RWPE1 (cell line): ENCODE measurements at regions not wholly inside any gene's neighbourhood (a gene's known extent, or its start where the extent isn't known, plus 50 kb on each side); places are given as distances from the start of the nearest gene placed in this dataset.

Experiments used
- CTCF ChIA-PET: fragments of 350-600 bp; sonication (Branson Sonifier 250); formaldehyde crosslinking; extraction: SDS; loops from one replicate; lab custom pipeline; 2021; lab: Yijun Ruan, JAX
- POLR2A ChIA-PET: fragments of 400-600 bp; formaldehyde crosslinking; extraction: SDS; loops from one replicate; lab custom pipeline; 2020; ENCODE audit warnings: antibody characterized with exemption; ENCODE audit not compliant: low non-redundant PET; lab: Yijun Ruan, JAX
- DNase-seq: peaks from one replicate; pipeline ENCODE4 v3.0.0; 2012; ENCODE audit warnings: low spot score
- H3K27ac ChIP-seq: fragments of 450-650 bp; 2 replicates; pipeline ENCODE4 v1.5.1; 2017
- CTCF ChIP-seq: fragments of 450-650 bp; conservative IDR thresholded peaks from 2 replicates; pipeline ENCODE4 v1.5.1; 2017; ENCODE audit warnings: low read depth, mild to moderate bottlenecking

DNA sequence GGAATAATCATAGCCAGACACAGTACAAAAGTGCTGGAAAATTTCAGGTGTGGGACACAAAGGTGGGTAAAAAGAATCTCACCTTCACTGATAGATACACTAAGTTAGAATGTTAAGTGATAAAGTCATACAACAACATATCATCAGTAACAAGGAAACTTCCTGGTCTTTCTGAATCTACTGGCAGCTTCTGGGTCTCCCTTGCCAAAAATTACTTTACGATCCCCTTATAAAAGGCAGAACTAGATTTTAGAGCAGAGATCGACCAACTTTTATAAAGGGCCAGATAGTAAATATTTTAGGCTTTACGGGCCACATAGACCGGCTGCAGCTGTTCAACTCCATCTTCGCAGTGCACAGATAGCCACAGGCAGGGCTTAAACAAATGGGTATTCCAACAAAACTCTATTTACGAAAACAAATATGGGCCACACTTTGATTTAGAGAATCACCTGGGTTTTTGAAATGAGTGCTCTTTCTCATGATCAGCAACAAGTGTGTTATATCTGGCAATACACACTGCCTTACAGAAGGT is 159.9 kb downstream of the AASDH start:
- no peak overlapping the region for H3K27ac ChIP-seq
- TF ChIP-seq CTCF, result no peak
- DNase-seq, result no peak
- ChIA-PET CTCF (no interaction called here), POLR2A (no interaction called here)

DNA sequence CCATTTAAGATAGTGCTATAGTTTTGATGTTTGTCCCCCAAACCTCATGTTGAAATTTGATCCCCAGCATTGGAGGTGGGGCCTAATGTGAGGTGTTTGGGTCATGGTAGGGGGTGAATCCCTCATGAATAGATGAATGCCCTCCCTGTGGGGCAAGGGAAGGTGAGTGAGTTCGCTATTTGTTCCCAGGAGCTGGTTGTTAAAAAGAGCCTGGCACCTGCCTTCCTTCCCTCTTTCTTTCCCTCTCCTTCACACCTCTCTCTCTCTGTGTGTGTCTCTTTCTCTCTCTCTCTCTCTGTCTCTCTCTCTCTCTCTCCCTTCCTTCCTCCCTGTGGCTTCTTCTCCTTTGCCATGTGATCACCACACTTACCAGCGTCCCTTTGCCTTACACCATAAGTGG is 160.7 kb downstream of the AASDH start:
- CTCF ChIA-PET, result no interaction called here
- POLR2A ChIA-PET, result no interaction called here
- no peak overlapping the region for H3K27ac ChIP-seq
- no peak for TF ChIP-seq CTCF
- DNase-seq, result no peak

DNA sequence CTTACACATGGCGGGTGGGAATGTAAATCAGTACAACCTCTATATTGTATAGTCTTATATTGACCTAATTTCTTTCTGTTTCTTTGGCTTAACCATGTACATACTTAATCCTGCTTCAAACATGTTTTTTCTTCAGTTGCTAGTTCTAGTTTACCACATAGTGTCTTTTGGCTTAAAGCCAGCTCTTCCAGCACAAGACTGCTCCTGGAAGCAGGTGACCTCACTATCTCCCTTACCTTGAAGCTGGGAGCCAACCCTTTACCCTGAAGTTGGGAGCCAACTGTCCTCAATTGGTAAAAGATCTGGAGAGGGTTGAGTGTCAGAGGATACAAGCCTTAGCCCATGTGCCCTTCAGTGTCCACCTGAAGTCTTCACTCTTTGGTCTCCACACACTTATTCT is 162.7 kb downstream of the AASDH start:
- DNase-seq, result no peak
- no peak for TF ChIP-seq CTCF
- H3K27ac ChIP-seq, result no peak overlapping the region
- POLR2A ChIA-PET, result no interaction called here
- CTCF ChIA-PET, result no interaction called here

DNA sequence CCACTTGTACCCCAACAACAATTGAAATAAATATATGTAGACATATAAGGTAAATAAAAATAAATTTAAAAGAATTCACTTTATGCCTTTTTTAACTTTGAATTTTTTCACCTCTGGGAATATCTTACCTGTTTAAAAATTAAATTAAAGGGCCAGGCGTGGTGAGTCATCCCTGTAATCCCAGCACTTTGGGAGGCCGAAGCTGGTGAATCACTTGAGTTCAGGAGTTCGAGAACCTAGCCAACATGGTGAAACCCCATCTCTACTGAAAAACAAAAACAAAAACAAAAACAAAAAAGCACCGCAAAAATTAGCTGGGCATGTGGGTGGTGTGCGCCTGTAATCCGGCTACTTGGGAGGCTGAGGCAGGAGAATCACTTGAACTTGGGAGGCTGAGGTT is 164.8 kb downstream of the AASDH start:
- CTCF ChIA-PET, result interaction anchor here (0.7 kb wide), 2 partner anchors 40 to 88 kb away, joined by 4 to 8 read pairs; no protein-coding TSS in a partner anchor
- no peak for DNase-seq
- POLR2A ChIA-PET, result no interaction called here
- no peak for TF ChIP-seq CTCF
- no peak overlapping the region for H3K27ac ChIP-seq

- ChIA-PET POLR2A (no interaction called here), CTCF (interaction anchor here (0.7 kb wide), 1 partner anchor 52 kb away, joined by 5 read pairs; no protein-coding TSS in a partner anchor)
- no peak for DNase-seq
- H3K27ac ChIP-seq, result no peak overlapping the region
- no peak for TF ChIP-seq CTCF
Measured at GRCh38 chr4:56220261-56220660, 167.0 kb downstream of the AASDH start.

DNA sequence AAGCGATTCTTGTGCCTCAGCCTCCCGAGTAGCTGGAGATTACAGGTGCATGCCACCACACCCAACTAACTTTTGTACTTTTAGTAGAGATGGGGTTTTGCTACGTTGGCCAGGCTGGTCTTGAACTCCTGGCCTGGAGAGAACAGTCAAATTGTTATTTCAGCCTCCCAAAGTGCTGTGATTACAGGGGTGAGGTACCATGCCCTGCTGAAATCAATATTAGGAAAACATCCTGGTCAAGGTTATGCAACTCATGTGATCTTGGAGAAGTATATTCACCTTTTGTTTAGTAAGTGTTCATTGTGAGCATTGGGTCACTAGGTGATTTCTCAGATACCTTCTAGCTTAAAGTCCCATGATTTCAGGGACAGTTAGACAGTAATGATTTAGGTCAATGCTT is 167.8 kb downstream of the AASDH start:
- ChIA-PET POLR2A (no interaction called here), CTCF (no interaction called here)
- no peak overlapping the region for H3K27ac ChIP-seq
- DNase-seq, result no peak
- TF ChIP-seq CTCF, result no peak
